Superior temporal gyrus (tissue), 1 donor: ENCODE measurements at regions not wholly inside any gene's neighbourhood (a gene's known extent, or its start where the extent isn't known, plus 50 kb on each side); places are given as distances from the start of the nearest gene placed in this dataset.

Experiments
- DNase-seq: peaks from one replicate; pipeline ENCODE4 v3.0.0-alpha.2; 2016; ENCODE audit errors: extremely low spot score

DNA sequence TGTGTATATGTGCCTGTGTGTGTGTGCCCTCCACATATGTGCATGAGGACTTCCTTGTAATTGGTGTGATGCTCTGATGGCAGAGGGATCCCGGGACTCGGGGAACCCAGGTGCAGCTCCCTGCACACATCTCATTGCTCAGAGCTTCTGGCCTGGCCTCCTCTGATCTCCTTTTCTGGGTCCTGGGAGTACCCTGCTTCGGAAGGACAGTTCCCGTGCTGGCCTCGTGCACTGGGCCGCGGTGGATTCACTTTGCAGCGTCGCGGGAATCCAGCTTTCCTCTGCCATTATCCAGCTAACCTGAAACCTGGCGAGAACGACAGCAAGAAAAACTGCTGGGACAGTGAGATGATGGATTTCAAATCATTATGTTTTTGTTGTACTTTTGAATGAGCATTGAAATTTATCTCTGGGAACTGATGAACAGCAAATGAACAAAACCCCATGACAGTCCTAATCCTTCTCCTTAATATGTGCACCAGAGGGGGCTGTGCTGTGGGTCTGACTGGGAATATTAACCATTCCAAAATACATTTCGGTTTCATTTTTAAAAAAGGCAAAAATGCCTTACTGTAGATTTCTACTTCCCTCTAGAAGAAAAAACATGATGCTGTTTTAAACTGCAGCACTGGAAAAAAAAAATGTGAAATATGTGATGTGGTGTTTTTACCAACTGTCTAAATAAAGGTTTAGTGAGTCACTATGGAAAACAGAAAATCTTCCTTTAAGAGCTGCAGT is 78.2 kb downstream of the PTGR3 start:
- DNase-seq: no peak

DNA sequence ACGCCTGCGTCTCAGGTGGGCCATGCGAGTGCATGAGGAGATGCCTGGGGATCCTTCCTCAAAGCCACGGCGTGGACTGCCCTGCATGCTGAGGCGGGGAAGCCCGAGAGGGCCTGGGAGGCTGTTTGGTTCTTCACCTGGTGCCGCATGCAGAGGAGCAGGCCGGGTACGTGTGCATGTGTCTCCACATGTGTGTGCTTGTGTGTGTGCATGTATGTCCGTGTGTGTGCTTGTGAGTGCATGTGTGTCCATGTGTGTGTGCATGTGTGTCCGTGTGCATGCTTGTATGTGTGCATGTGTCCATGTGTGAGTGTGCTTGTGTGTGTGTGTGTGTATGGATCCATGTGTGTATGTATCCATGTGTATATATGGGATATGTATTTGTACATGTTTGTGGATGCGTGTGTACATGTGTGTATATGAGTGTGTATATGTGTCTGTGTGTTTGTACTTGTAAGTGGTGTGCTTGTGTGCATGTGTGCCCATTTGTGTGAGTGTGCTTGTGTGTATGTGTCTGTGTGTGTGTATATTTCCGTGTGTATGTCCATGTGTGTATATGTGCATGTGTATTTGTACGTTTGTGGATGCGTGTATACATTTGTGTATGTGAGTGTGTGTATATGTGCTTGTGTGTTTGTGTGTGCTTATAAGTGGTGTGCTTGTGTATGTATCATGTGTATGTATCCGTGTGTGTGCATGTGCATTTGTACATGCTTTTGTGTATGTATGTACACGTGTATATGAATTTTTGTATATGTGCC is 79.0 kb downstream of the PTGR3 start:
- no peak for DNase-seq

DNA sequence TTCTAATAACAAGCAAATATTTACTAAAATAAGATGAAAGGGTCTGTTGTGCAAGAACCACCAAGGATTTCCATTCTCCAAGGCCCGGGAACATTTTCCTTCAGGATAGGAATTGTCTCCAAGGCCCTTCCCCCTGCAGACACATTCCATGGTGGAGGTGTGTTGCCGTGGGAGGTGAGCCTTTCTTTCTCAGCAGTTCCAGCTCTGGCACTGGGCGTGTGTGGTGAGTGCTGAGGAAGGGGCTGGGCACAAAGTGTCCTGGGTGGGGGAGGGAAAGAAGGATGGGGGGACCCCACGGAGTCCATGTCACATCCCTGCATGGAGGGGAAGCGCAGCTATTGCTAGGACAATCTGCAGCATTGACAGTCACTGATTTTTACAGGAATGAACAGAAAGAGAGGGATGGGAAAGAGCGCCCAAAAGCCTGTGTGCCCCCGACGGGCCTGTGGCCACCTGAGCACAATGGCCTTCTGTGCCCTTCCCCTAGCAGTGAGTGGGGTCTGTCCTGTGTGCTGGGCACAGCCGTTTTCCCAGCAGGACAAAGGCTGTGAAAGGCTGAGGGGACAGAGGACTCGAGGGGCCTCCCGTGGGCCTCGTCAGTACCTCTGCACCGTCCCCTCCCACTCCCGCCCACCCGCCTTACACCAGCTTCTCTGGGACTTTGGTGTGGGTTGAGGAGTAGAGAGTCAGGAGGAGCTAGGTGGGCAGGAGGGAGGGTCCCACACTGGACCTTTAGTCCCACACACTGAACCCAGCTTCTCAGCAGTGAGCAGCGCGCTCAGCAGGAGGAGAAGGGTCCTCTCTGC is 79.8 kb downstream of the PTGR3 start:
- DNase-seq: no peak

DNA sequence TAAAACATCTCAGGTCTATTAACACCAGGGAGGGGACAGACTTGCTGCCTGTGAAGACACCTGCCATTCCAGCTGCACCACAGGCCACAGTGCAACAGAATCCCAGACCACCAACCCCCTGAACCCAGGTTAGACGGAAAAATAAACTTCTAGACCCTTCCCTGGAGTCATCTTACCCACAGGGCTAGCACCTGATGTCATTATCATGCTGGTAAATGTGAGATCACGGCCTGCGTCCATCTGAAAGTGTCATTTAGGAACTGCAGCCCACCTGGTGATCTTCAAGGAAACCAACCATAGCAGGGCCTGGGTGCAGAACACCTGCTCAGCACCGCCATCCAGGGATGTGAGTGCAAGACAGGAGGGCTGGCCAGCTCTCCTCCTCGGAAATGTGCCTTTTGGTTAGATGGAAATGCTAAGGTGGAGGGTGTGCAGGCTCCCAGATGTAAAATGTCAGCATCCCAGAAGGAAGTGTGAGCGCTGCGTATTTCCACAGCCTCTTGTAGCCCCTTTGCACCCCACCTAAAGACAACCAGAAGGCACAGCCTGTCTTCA is 80.8 kb downstream of the PTGR3 start:
- no peak for DNase-seq

DNA sequence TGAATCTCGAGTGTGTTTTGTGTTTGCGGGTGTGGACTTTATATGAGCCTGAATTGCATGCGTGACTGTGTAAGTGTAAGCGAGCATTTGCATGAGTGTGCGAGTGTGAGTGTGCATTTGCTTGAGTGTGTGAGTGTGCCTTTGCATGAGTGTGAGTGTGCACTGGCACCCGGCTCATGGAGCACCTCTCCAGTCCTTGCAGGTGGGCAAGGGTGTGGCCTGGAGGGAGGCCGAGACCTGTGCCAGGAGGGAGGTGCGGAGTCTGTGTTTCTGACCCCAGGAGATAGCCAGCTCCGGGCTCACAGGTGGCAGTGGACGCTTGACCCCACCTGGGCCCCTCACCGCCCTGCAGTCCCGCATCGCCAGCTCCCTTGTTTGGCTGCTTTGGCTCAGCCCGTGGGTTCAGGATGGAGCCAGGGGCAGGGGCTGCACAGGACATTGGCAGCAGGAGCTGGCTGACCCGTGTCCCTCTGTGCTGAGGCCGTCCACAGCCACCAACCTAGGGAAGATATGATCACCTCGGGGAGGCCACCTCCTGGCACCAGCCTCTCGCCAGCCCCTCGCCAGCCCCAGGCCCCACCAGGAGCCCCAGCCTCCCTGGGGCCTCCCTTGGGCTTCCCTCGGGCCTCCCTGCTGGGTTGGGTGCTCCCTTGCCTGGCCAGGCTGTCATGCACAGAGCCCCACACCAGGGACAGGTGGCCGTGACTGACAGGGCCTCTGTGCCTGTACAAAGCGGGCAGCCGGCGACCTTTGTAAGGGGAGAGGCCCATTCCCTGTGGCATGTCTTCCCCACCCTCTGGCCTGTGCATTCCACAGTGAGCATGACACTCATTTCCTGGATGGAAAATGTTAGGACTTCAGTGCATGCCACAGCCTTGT is 81.6 kb downstream of the PTGR3 start:
- no peak for DNase-seq

DNA sequence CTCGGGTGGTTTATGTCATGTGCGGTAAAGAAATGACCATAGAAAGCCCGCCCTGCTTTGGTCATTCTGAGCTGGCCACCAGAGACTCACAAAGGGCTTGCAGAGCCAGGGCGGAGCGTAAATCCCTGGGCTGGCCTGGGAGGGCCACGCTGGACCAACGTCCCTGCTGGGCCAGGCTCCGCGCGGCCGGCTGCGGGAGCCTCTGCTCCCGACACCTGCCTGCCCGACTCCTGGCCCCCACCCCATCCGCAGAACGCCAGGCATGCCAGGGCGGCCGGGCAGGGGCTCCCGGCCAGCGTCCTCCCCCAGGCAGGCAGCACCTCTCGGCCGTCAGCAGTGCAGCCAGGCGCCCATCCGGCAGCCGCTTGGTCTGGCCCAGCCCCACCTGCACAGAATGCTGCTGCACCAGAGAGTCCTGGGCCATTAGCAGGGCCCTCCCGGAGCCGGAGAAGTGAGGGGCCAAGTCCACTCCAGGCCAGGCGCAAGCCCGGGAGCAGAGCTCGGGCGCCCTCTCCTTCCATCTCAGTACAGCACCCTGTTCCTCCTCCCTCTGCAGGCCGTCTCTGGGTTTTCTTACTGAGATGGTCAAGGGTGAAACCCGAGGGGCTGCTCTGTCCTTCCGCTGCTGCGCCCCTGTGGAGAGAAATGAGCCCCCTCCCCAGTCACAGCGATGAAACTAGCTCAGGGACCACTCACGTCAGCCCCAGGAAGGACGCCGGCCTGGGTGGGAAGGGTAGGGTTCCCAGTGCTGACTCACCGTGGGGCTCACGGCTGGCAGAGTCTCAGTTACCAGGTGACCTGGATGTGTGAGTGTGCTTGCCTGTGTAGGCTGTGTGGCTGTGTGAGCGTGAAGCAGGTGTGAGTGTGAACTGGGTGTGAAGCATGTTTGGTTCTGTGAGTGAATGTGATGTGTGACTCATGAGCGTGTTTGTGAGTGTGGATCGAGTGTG is 83.3 kb downstream of the PTGR3 start:
- DNase-seq: no peak

DNA sequence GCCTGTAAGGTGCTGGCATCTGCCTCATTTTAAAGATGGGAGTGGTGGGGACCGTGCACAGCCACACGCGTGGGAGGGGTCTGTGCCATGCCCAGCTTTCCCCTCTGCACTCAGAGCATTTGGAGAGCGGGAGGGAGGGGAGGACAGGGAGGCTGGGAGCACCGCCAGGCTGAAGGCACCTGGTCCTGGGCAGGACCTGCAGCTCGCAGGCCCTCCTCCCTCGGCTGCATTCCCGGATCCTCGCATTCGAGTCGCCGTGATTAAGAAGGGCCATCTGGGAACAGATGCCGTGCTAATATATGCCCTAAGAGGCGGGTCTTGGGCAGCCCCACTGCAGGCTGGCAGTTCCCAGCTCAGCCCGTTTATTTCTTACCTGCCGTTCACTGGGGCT is 84.0 kb downstream of the PTGR3 start:
- DNase-seq: no peak

DNA sequence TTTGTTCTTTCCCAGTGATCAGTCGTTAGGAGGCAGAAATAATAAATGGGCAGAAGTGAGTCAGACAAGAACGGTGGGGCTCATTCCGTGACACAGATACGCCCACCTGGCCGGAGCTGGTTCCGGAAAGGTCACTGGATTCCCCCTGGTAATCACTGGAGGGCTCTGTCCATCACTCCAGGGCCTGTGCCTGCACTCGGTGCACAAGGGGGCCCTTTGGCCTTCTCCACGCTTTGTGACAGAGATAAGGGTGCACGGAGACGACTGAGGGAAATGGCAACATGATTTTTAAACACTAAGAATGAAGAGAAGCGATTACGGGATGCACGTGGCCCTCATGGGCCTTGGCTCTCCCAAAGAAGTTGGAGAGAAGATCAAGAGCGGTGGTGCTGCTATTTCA is 84.4 kb downstream of the PTGR3 start:
- DNase-seq: no peak

DNA sequence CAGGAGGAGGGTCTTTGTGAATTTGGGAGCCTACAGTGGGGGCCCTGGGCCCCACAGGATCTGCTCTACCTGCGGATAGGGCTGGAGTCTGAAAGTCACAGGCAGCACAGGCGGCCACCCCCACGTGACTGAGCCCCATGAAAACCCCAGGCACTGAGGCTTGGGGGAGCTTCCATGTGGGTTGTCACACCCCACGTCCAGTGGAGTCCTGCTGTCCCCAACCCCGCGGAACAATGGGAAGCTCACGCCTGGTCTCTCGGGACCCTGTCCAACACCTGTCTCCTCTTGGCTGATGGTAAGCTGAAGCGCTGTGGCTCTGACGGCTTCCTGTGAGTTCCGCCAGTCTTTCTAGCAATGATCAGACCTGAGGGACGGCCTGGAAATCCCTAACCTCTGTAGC is 85.8 kb downstream of the PTGR3 start:
- DNase-seq: no peak

DNA sequence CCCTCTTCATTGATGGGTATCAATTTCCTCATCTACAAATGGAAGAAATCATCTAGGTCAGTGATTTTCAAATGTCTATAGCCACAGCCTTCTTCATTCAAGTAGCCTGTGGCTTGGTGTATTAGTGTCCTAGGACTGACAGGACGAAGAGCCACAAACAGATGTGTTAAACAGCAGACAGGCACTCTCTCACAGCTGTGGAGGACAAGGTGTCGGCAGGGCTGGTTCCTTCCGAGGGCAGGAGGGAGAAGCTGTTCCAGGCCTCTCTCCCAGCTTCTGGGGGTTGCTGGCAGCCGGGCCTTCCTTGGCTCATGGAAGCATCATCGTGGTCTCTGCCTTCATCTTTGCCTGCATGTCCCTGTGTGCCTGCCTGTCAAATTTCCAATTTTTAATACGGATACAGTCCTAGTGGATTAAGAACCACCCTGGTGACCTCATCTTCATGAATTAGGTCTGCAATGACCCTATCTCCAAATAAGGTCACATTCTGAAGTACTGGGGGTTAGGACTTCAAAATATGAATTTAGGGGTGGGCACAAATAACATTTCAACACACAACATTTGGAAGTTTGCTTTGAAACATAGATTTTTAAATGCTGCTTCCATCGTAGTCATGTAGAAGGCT is 86.5 kb downstream of the PTGR3 start:
- no peak for DNase-seq

DNA sequence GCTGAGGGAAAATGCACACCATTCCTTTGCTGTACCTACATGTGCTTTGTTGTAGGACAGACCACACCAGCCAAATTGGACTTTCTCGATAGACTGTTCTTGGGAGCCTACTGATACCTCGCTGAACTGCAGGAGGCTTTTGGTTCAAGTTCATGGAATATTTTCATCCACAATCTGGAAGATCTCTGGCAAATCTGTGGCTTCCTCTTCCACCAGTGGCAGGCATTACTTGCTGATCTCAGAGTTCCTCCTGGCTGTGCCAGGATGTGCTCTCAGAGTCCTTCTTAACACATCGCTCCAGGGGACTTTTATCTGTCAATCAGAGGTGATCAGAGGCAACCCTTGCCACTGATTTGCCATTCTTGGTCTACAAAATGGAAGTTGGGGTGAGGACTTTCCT is 87.7 kb downstream of the PTGR3 start:
- DNase-seq: no peak

DNA sequence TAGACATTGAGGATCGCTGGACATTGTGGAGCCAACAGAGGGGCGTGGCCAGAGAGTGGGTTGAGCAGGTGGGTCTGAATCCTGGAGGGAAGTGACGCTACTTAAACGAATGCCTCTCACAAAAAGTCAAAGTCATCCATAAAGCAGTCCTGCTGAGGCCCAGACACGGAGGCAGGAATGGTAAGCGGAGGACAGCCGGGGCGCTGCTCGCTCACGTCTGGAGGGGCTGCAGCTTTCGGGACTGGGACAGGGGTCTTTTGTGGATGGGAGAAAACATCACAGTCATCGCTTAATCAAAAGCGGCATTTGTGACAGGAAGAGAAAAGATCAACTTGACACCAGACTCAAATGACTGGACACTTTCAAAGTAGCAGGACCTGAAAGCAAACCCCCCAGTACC is 88.4 kb downstream of the PTGR3 start:
- no peak for DNase-seq

DNA sequence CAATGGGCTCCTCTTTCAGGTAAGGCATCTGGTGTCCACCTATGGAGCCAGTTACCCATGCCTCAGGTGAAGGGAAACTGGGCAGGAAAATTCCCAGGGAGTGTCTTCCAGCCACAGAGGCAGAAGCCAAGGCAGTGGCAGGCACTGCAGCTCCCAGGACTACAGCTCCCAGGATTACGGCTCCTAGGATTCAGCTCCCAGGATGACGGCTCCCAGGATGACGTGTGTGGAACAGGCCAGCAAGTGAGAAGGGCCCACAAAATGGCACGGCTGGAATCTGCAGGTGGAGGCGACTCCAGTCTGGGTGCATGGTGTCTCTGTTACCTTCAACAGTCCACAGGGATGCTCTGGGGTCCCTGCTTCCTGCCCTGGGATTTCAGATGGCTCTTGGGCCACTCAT is 92.1 kb downstream of the PTGR3 start:
- DNase-seq: no peak

DNA sequence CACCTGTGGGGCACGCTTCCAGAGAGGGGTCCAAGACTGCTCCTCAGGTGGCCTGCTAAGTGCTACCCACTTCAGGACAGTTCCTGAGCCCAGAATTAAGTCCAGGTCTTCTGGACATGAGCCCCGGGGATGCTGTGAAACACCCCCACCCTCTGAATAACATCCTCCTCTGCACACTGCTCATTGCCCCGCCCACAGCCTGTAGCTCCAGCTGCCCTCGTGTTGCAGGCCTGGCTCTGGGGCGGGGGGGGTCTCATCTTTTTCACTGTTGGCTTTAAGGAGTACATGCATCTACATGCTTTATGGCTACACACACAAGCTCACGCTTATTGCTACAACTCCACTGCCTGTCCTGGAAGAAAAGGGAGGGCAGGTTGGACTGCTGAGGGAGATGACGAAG is 92.8 kb downstream of the PTGR3 start:
- no peak for DNase-seq

DNA sequence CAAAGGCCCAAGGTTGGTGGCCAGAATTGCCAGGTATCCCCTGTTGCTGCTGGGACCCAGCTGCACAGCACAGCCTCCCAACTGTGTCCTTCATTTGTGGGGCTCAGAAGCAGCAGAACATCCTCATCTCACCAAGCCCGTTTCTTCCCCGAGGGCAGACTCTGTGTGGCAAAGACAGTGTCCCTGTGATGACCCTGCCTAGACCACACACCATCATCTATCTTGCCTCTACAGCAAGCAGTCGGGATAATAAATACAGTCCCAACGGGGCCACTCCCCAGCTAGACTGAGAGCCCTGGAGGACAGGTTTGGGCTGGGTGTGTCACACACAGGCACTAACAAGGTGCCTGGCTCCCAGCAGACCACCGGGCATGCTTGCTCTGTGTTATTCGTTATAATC is 93.4 kb downstream of the PTGR3 start:
- no peak for DNase-seq
